Caco-2 (cell line): ENCODE measurements at regions not wholly inside any gene's neighbourhood (a gene's known extent, or its start where the extent isn't known, plus 50 kb on each side); places are given as distances from the start of the nearest gene placed in this dataset.

Experiments used
- BruUV-seq: library from RNA; stranded (reverse); fragments of 400-500 nt; replicated peaks from 2 replicates; lab custom pipeline; 2021; lab: Mats Ljungman, UMichigan
- CTCF ChIA-PET: fragments of 300-600 bp; sonication (Branson Sonifier 250); formaldehyde crosslinking; loops from one replicate; lab custom pipeline; 2022; ENCODE audit warnings: antibody characterized with exemption; lab: Charles Lee
- POLR2A ChIA-PET: fragments of 300-600 bp; sonication (Branson Sonifier 250); formaldehyde crosslinking; loops from one replicate; lab custom pipeline; 2022; ENCODE audit warnings: antibody characterized with exemption; lab: Charles Lee
- DNase-seq, 2 experiments: peaks; one replicate each; pipeline versions ENCODE4 v3.0.0 to v3.0.0-alpha.2; 2020 to 2022
- H3K27me3 ChIP-seq: replicated peaks from 2 replicates; pipeline ENCODE4 v1.6.0; 2011; ENCODE audit warnings: low read length; ENCODE audit not compliant: control insufficient read depth, insufficient read depth
- H3K36me3 ChIP-seq: 2 replicates; pipeline ENCODE4 v1.5.1; 2011; ENCODE audit warnings: low read length; ENCODE audit not compliant: control insufficient read depth, insufficient read depth
- H3K4me1 ChIP-seq: fragments of 250-450 bp; sonication (Bioruptor Pico); 2 replicates; pipeline ENCODE4 v1.5.1; 2020; ENCODE audit warnings: mild to moderate bottlenecking
- H3K4me3 ChIP-seq: 2 replicates; pipeline ENCODE4 v1.5.1; 2011; ENCODE audit warnings: low read depth, mild to moderate bottlenecking, control low read depth, low read length
- H3K9me3 ChIP-seq: fragments of 250-450 bp; sonication (Bioruptor Pico); 2 replicates; pipeline ENCODE4 v1.5.1; 2020; ENCODE audit warnings: mild to moderate bottlenecking, moderate library complexity
- H3K27ac Mint-ChIP-seq: one replicate; pipeline ENCODE4 v1.8.0; 2022; ENCODE audit warnings: mixed read lengths; ENCODE audit not compliant: unreplicated experiment
- H3K27me3 Mint-ChIP-seq: one replicate; pipeline ENCODE4 v1.8.0; 2022; ENCODE audit warnings: mixed read lengths; ENCODE audit not compliant: insufficient read depth, unreplicated experiment
- H3K36me3 Mint-ChIP-seq: one replicate; pipeline ENCODE4 v1.8.0; 2022; ENCODE audit warnings: mild to moderate bottlenecking, mixed read lengths; ENCODE audit not compliant: insufficient read depth, unreplicated experiment
- H3K4me1 Mint-ChIP-seq: one replicate; pipeline ENCODE4 v1.8.0; 2022; ENCODE audit warnings: low read depth, mixed read lengths; ENCODE audit not compliant: unreplicated experiment
- H3K4me3 Mint-ChIP-seq: one replicate; pipeline ENCODE4 v1.8.0; 2022; ENCODE audit warnings: mild to moderate bottlenecking, moderate library complexity, mixed read lengths; ENCODE audit not compliant: unreplicated experiment
- H3K9me3 Mint-ChIP-seq: one replicate; pipeline ENCODE4 v1.8.0; 2022; ENCODE audit warnings: mixed read lengths; ENCODE audit not compliant: unreplicated experiment
- intact Hi-C: fragments of 100-400 bp; cut with micrococcal nuclease; formaldehyde crosslinking; loops from one replicate; pipeline ENCODE4 v1.10.0; 2022; ENCODE audit not compliant: unreplicated experiment
- TF ChIP-seq, protein P1 (sequence below), 2 experiments: fragments of 200-600 bp in 1 of 2; IDR thresholded peaks; 1 replicate in 1 of 2; 2 replicates in 1 of 2; pipeline versions ENCODE4 v1.5.1 to v1.8.0; 2011 to 2022; ENCODE audit warnings: antibody characterized with exemption in 1 of 2, control low read depth in 1 of 2, inconsistent platforms in 1 of 2, low read depth in 1 of 2, low read length in 1 of 2, mild to moderate bottlenecking in 1 of 2, moderate library complexity in 1 of 2; ENCODE audit not compliant: insufficient read depth in 1 of 2, severe bottlenecking in 1 of 2, unreplicated experiment in 1 of 2

DNA sequence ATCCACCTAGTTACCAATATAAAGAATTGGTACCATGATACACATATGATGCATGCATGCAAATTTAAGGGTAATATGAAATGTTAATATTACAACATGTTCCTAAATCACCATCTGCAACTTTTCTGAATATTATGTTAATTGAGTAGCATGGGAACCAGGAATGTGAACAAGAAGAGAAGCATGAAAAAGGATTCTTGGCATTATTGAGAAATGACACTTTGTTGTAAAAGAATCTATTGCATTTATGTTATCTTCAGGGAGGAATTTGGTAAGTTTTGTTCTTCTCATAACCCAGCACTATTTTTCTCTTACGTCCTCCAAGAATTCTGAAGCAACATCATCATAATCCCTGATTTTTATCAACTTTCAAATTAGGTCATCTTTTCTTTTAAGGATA, 159.9 kb upstream of the SLC25A13 start:
- Mint-ChIP-seq H3K9me3 (no peaks in the 10 kb centered on the region), H3K4me1 (no peaks in the 10 kb centered on the region), H3K36me3 (no peaks in the 10 kb centered on the region), H3K27me3 (no peaks in the 10 kb centered on the region), H3K27ac (no peak overlapping the region), H3K4me3 (no peak overlapping the region)
- no peaks in the 10 kb centered on the region for H3K36me3 ChIP-seq
- ChIA-PET POLR2A (no interaction called here), CTCF (no interaction called here)
- TF ChIP-seq, protein P1, sequence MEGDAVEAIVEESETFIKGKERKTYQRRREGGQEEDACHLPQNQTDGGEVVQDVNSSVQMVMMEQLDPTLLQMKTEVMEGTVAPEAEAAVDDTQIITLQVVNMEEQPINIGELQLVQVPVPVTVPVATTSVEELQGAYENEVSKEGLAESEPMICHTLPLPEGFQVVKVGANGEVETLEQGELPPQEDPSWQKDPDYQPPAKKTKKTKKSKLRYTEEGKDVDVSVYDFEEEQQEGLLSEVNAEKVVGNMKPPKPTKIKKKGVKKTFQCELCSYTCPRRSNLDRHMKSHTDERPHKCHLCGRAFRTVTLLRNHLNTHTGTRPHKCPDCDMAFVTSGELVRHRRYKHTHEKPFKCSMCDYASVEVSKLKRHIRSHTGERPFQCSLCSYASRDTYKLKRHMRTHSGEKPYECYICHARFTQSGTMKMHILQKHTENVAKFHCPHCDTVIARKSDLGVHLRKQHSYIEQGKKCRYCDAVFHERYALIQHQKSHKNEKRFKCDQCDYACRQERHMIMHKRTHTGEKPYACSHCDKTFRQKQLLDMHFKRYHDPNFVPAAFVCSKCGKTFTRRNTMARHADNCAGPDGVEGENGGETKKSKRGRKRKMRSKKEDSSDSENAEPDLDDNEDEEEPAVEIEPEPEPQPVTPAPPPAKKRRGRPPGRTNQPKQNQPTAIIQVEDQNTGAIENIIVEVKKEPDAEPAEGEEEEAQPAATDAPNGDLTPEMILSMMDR (IDR thresholded peaks at IDR 0.05; ENCODE audit: insufficient read depth in 1 of 2, low read depth in 1 of 2, low read length in 1 of 2, severe bottlenecking in 1 of 2, unreplicated experiment in 1 of 2) = no peak
- no peak overlapping the region for H3K4me3 ChIP-seq
- H3K9me3 ChIP-seq = no peaks in the 10 kb centered on the region
- H3K27me3 ChIP-seq = no peaks in the 10 kb centered on the region
- no peak for DNase-seq
- intact Hi-C loops = no loop called here
- no TSS peak for BruUV-seq
- H3K4me1 ChIP-seq = no peaks in the 10 kb centered on the region

DNA sequence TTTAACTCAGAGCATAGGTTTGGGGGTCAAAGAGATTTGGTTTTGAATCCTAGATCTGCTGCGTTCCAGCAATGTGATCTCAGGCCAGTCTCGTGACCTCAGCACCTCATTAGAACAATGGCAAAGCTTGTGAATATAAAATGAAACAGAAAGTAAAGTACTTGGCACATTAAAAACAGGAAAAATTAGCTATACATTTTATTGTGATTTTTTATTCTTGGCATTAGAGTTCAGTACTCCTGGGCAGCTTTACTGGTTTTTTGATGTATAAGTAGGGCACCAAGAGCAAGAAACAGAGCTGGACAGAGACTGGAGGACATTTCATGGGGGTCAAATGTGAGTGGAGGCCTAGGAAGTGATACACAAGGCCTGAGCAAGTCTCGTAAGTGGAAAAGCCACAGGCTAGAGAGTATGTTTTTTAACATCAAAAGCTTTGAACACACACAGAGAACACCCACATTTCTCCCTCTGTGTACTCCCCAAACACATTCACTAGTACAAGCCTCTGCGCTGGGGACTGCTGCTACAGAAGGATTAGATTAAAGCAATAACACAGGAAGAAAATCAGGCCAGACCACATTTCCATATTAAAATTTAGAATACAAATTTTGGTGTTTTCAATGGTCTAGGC, 157.2 kb upstream of the SLC25A13 start:
- no peaks in the 10 kb centered on the region for H3K4me1 Mint-ChIP-seq
- Histone ChIP-seq H3K4me3 (no peak overlapping the region), H3K27me3 (no peaks in the 10 kb centered on the region), H3K9me3 (no peaks in the 10 kb centered on the region), H3K4me1 (no peaks in the 10 kb centered on the region), H3K36me3 (no peaks in the 10 kb centered on the region)
- TF ChIP-seq, protein P1 (IDR thresholded peaks at IDR 0.05; ENCODE audit: insufficient read depth in 1 of 2, low read depth in 1 of 2, low read length in 1 of 2, severe bottlenecking in 1 of 2, unreplicated experiment in 1 of 2) = no peak
- no peak overlapping the region for H3K4me3 Mint-ChIP-seq
- peaks cover 9% of the 10 kb centered on the region for H3K27me3 Mint-ChIP-seq
- intact Hi-C loops = no loop called here
- ChIA-PET POLR2A (no interaction called here), CTCF (no interaction called here)
- no peak for DNase-seq
- no peaks in the 10 kb centered on the region for H3K9me3 Mint-ChIP-seq
- no peaks in the 10 kb centered on the region for H3K36me3 Mint-ChIP-seq
- no peak overlapping the region for H3K27ac Mint-ChIP-seq
- no TSS peak for BruUV-seq

DNA sequence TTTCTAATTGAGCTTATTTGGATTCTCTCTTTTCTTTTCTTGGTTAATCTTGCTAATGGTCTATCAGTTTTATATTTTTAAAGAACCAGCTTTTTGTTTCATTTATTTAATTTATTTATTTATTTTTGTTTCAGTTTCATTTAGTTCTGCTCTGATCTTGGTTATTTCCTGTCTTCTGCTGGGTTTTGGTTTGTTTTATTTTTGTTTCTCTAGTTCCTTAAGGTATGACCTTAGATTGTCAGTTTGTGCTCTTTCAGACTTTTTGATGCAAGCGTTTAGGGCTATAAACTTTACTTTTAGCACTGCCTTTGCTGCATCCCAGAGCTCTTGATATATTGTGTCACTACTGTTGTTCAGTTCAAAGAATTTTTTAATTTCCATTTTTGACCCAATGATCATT, 149.7 kb upstream of the SLC25A13 start:
- no TSS peak for BruUV-seq
- no peak for DNase-seq
- CTCF ChIA-PET = no interaction called here
- Histone ChIP-seq H3K4me1 (no peaks in the 10 kb centered on the region), H3K27me3 (no peaks in the 10 kb centered on the region; the same call in 1 of the 2 replicates), H3K9me3 (no peaks in the 10 kb centered on the region), H3K4me3 (no peak overlapping the region), H3K36me3 (no peaks in the 10 kb centered on the region)
- Mint-ChIP-seq H3K9me3 (no peaks in the 10 kb centered on the region), H3K27me3 (peaks cover 28% of the 10 kb centered on the region), H3K4me1 (no peaks in the 10 kb centered on the region), H3K27ac (no peak overlapping the region), H3K4me3 (no peak overlapping the region), H3K36me3 (no peaks in the 10 kb centered on the region)
- POLR2A ChIA-PET = no interaction called here
- TF ChIP-seq, protein P1 (IDR thresholded peaks at IDR 0.05; ENCODE audit: insufficient read depth in 1 of 2, low read depth in 1 of 2, low read length in 1 of 2, severe bottlenecking in 1 of 2, unreplicated experiment in 1 of 2) = no peak
- intact Hi-C loops = no loop called here
